Astrocyte (in vitro differentiated cells and primary cell): ENCODE measurements at regions not wholly inside any gene's neighbourhood (a gene's known extent, or its start where the extent isn't known, plus 50 kb on each side); places are given as distances from the start of the nearest gene placed in this dataset.

Source experiments
- CTCF ChIP-seq: IDR thresholded peaks from 2 replicates; pipeline ENCODE4 v1.5.1; 2011; ENCODE audit warnings: low read depth, mild to moderate bottlenecking, inconsistent platforms, low read length, moderate library complexity; ENCODE audit not compliant: insufficient read depth
- EZH2 ChIP-seq: IDR thresholded peaks from 2 replicates; pipeline ENCODE4 v1.6.1; 2012; ENCODE audit warnings: mild to moderate bottlenecking, low read length, inconsistent platforms; ENCODE audit not compliant: insufficient read depth

DNA sequence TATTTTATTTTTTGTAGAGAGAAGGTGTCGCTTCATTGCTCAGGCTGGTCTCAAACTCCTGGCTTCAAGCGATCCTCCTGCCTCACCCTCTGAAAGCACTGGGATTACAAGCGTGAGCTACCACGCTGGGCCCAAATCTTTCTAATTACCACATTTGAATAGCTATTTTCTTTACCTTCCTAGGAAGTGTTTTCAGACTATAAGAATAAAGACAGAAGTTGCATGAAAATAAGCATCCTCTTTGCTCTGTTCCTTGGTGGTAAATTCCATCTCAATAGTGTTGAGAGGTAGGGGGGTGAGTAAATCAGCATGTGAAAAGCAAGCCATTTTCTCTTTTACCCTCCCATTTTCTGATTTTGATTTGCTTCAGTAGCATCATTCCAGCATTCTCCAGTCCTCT lies 122.4 kb downstream of the LARP7 start:
- TF ChIP-seq CTCF (no peak), EZH2 (no peak)
